HCT116 (cell line): ENCODE measurements at regions not wholly inside any gene's neighbourhood (a gene's known extent, or its start where the extent isn't known, plus 50 kb on each side); places are given as distances from the start of the nearest gene placed in this dataset.

Source experiments
- CTCF ChIP-seq, 3 experiments: fragments of 200-600 bp in 1 of 3; sonication (generic) in 1 of 3; IDR thresholded peaks in 2 of 3; conservative IDR thresholded peaks in 1 of 3; 2 replicates each; pipeline ENCODE4 v1.5.1; 2012 to 2017; ENCODE audit warnings: low read depth in 2 of 3, low read length in 2 of 3, antibody characterized with exemption in 1 of 3, borderline replicate concordance in 1 of 3, control low read depth in 1 of 3, mild to moderate bottlenecking in 1 of 3, mixed read lengths in 1 of 3, mixed run types in 1 of 3, moderate library complexity in 1 of 3; ENCODE audit not compliant: insufficient read depth in 1 of 3
- FOSL1 ChIP-seq: IDR thresholded peaks from 2 replicates; pipeline ENCODE4 v1.6.1; 2012; ENCODE audit warnings: low read depth
- POLR2A ChIP-seq: IDR thresholded peaks from 2 replicates; pipeline ENCODE4 v1.7.0; 2011; ENCODE audit warnings: borderline replicate concordance; ENCODE audit not compliant: insufficient read depth, insufficient read length; ENCODE audit errors: extremely low read depth
- SP1 ChIP-seq: IDR thresholded peaks from 2 replicates; pipeline ENCODE4 v1.6.1; 2012; ENCODE audit warnings: low read depth
- TCF7L2 ChIP-seq: IDR thresholded peaks from 2 replicates; pipeline ENCODE4 v1.7.0; 2011; ENCODE audit warnings: borderline replicate concordance, inconsistent platforms; ENCODE audit not compliant: insufficient read depth, insufficient read length; ENCODE audit errors: extremely low read depth
- ZFX ChIP-seq: fragments of 450-650 bp; IDR thresholded peaks from 2 replicates; pipeline ENCODE4 v1.6.1; 2017
- ZNF274 ChIP-seq: fragments of 200-500 bp; sonication (Bioruptor generic); IDR thresholded peaks from 2 replicates; pipeline ENCODE4 v1.6.1; 2014; ENCODE audit warnings: mild to moderate bottlenecking, low read depth, low read length, inconsistent platforms
- TF ChIP-seq, protein P1 (sequence below): IDR thresholded peaks from 2 replicates; pipeline ENCODE4 v1.6.1; 2012

GRCh38 chr3:4251412-4251811 lies 51.8 kb upstream of the SETMAR start:
- TF ChIP-seq FOSL1 (no peak), POLR2A (no peak), CTCF (IDR thresholded peaks at IDR 0.05 in 2 of 3, conservative IDR thresholded peaks at IDR 0.05 in 1 of 3; ENCODE audit: borderline replicate concordance in 1 of 3, insufficient read depth in 1 of 3, low read depth in 2 of 3, low read length in 2 of 3) (no peak), ZFX (no peak), TCF7L2 (no peak), ZNF274 (no peak), SP1 (no peak)
- TF ChIP-seq, protein P1, sequence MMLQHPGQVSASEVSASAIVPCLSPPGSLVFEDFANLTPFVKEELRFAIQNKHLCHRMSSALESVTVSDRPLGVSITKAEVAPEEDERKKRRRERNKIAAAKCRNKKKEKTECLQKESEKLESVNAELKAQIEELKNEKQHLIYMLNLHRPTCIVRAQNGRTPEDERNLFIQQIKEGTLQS: no peak
